HepG2 (cell line): ENCODE measurements at regions not wholly inside any gene's neighbourhood (a gene's known extent, or its start where the extent isn't known, plus 50 kb on each side); places are given as distances from the start of the nearest gene placed in this dataset.

ENCODE experiments used
- ATAC-seq: fragments of 200-7000 bp; cut with Tn5 transposase; 3 replicates; pipeline ENCODE4 v1.9.1; 2020; ENCODE audit warnings: mild to moderate bottlenecking, moderate library complexity
- BruUV-seq: library from RNA; stranded (reverse); fragments of 400-500 nt; replicated peaks from 2 replicates; lab custom pipeline; 2021; lab: Mats Ljungman, UMichigan
- CTCF ChIA-PET: fragments of 300-600 bp; formaldehyde crosslinking; extraction: SDS; loops from one replicate; lab custom pipeline; 2021; ENCODE audit warnings: low total read pairs, inconsistent platforms, low intra/inter-chr PET ratio; lab: Yijun Ruan, JAX
- POLR2A ChIA-PET: fragments of 350-600 bp; sonication (Branson Sonifier 250); formaldehyde crosslinking; loops from one replicate; lab custom pipeline; 2020; ENCODE audit warnings: antibody characterized with exemption, inconsistent platforms; lab: Yijun Ruan, JAX
- DNase-seq: peaks from one replicate; pipeline ENCODE4 v3.0.0-alpha.2; 2015; ENCODE audit warnings: low spot score
- FAIRE-seq: peaks from 3 replicates; lab custom pipeline; 2011; peaks lifted over from hg19 to GRCh38; lab: Jason Lieb, UNC
- H2AFZ ChIP-seq: one replicate; pipeline ENCODE4 v1.6.1; 2011; ENCODE audit warnings: low read length, inconsistent platforms
- H3K27ac ChIP-seq: fragments of 300-600 bp; 3 replicates; pipeline ENCODE4 v1.8.0; 2011; ENCODE audit warnings: mixed run types, mild to moderate bottlenecking, mixed read lengths, low read length, inconsistent platforms; ENCODE audit not compliant: insufficient read depth; ENCODE audit errors: extremely low read length
- H3K27me3 ChIP-seq, 2 experiments: fragments of 200-600 bp in 1 of 2; 2 replicates in 1 of 2; 3 replicates in 1 of 2; pipeline versions ENCODE4 v1.6.0 to v1.8.0; 2011; ENCODE audit warnings: low read length in 2 of 2, mild to moderate bottlenecking in 2 of 2, moderate library complexity in 2 of 2, inconsistent platforms in 1 of 2; ENCODE audit not compliant: insufficient read depth in 2 of 2, control insufficient read depth in 1 of 2
- H3K36me3 ChIP-seq, 2 experiments: fragments of 200-600 bp in 1 of 2; replicated peaks in 1 of 2; 2 replicates in 1 of 2; 3 replicates in 1 of 2; pipeline versions ENCODE4 v1.5.1 to v1.8.0; 2011; ENCODE audit warnings: low read length in 2 of 2, inconsistent platforms in 1 of 2; ENCODE audit not compliant: insufficient read depth in 2 of 2, control insufficient read depth in 1 of 2
- H3K4me1 ChIP-seq: 2 replicates; pipeline ENCODE4 v1.5.1; 2012; ENCODE audit warnings: low read length, inconsistent platforms; ENCODE audit not compliant: insufficient read depth
- H3K4me2 ChIP-seq: 2 replicates; pipeline ENCODE4 v1.6.0; 2011; ENCODE audit warnings: low read depth, low read length, inconsistent platforms
- H3K4me3 ChIP-seq, 3 experiments: fragments of 200-600 bp in 1 of 3; sonication (generic), shearing (Covaris generic) in 1 of 3; replicated peaks in 1 of 3; 2 replicates each; pipeline ENCODE4 v1.5.1; 2011 to 2016; ENCODE audit warnings: low read length in 3 of 3, inconsistent platforms in 2 of 3, low read depth in 2 of 3, mild to moderate bottlenecking in 2 of 3, control low read depth in 1 of 3, mixed read lengths in 1 of 3; ENCODE audit not compliant: insufficient read depth in 1 of 3
- H3K79me2 ChIP-seq: one replicate; pipeline ENCODE4 v1.6.1; 2011; ENCODE audit warnings: low read length, inconsistent platforms; ENCODE audit not compliant: insufficient read depth
- H3K9ac ChIP-seq: 2 replicates; pipeline ENCODE4 v1.6.0; 2011; ENCODE audit warnings: mild to moderate bottlenecking, low read depth, low read length, inconsistent platforms; ENCODE audit not compliant: insufficient read depth
- H3K9me3 ChIP-seq: 2 replicates; pipeline ENCODE4 v1.5.1; 2012; ENCODE audit warnings: mild to moderate bottlenecking, low read length
- H4K20me1 ChIP-seq: 2 replicates; pipeline ENCODE4 v1.6.0; 2011; ENCODE audit warnings: inconsistent platforms, mild to moderate bottlenecking, low read length, moderate library complexity; ENCODE audit not compliant: insufficient read depth
- CHD4 ChIP-seq: fragments of 200-600 bp; sonication (generic); IDR thresholded peaks from 2 replicates; pipeline ENCODE4 v1.7.0; 2017; ENCODE audit warnings: mild to moderate bottlenecking, low read length, borderline replicate concordance
- MEIS1 ChIP-seq: sonication (generic); formaldehyde crosslinking; IDR thresholded peaks from 2 replicates; pipeline ENCODE4 v1.9.0; 2021; ENCODE audit warnings: mild to moderate bottlenecking, missing genetic modification reagents, moderate library complexity, borderline replicate concordance
- PHF8 ChIP-seq: sonication (generic); formaldehyde crosslinking; IDR thresholded peaks from 2 replicates; pipeline ENCODE4 v1.5.0; 2020; ENCODE audit warnings: missing genetic modification reagents
- RFX1 ChIP-seq: fragments of 450-650 bp; IDR thresholded peaks from 2 replicates; pipeline ENCODE4 v1.6.1; 2017
- ZBTB40 ChIP-seq, 2 experiments: fragments of 450-650 bp in 1 of 2; sonication (generic) in 1 of 2; formaldehyde crosslinking in 1 of 2; IDR thresholded peaks; 2 replicates each; pipeline versions ENCODE4 v1.6.1 to v1.8.0; 2016 to 2022; ENCODE audit warnings: antibody characterized with exemption in 1 of 2, mild to moderate bottlenecking in 1 of 2, missing genetic modification reagents in 1 of 2
- ZNF275 ChIP-seq: sonication (generic); formaldehyde crosslinking; IDR thresholded peaks from 2 replicates; pipeline ENCODE4 v1.8.0; 2022; ENCODE audit warnings: missing genetic modification reagents, mild to moderate bottlenecking, inconsistent platforms, borderline replicate concordance
- ZNF660 ChIP-seq: sonication (generic); formaldehyde crosslinking; IDR thresholded peaks from 2 replicates; pipeline ENCODE4 v1.5.1; 2020; ENCODE audit warnings: mild to moderate bottlenecking, low read depth, missing genetic modification reagents, borderline replicate concordance
- ZNF687 ChIP-seq: sonication (generic); formaldehyde crosslinking; IDR thresholded peaks from 2 replicates; pipeline ENCODE4 v1.5.1; 2020; ENCODE audit warnings: mild to moderate bottlenecking, missing genetic modification reagents, moderate library complexity
- WGBS: methylation state at CpG from one replicate; pipeline ENCODE4 v1.1.6; 2017; ENCODE audit warnings: low lambda C conversion rate; 5-methylcytosine and 5-hydroxymethylcytosine counted together
- in situ Hi-C: cut with HindIII; loops from 2 replicates; pipeline ENCODE4 v1.10.0; 2017; ENCODE audit warnings: low pct_unique_long_range_greater_than_20kb; ENCODE audit not compliant: extremely low pct_ligation_motif_present
- intact Hi-C: fragments of 100-400 bp; cut with micrococcal nuclease; formaldehyde crosslinking; loops from one replicate; pipeline ENCODE4 v1.10.0; 2022; ENCODE audit not compliant: unreplicated experiment

DNA sequence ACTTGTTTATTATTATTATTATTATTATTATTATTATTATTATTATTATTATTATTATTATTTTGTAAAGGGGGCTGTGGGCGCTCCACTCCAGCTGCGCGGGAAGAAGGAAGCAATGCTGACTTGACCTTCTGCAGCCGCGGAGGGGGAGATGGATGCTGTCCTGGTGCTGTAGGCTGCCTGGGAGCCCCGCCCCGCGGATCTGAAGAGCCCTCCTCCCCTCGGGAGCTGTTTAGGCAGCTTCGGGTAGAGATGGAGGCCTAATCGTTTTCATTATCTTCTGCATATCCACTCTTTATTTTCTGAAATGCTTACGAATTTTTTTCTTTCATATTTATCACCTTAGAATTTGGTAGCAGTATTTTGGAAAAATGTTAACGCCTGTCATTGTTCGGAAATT, 101.2 kb upstream of the KLF6 start (continued):
- TF ChIP-seq ZNF687 (CRISPR knock-in tag) = 0 out of 2 replicates have a peak, but pooled peaks have one; percentile 30
- 0 out of 2 replicates have a peak, but pooled peaks have one; percentile 2 for TF ChIP-seq PHF8

- Histone ChIP-seq H2AFZ (no peak overlapping the region), H3K27ac (no peak overlapping the region), H3K4me1 (peaks cover 52% of the 10 kb centered on the region), H3K9ac (no peak overlapping the region), H3K4me3 (no peak overlapping the region), H3K4me2 (no peak overlapping the region), H4K20me1 (no peaks in the 10 kb centered on the region), H3K9me3 (no peaks in the 10 kb centered on the region), H3K79me2 (no peaks in the 10 kb centered on the region), H3K27me3 (no peaks in the 10 kb centered on the region), H3K36me3 (no peaks in the 10 kb centered on the region)
- no peak for DNase-seq
- intact Hi-C loops = no loop called here
- POLR2A ChIA-PET = interaction anchor here (0.6 to 2.0 kb wide), 2 partner anchors 73 to 98 kb away, joined by 4 to 5 read pairs; partner anchors contain the start of gene KLF6
- 95% methylated on average over 4 of the region's 4 CpGs for WGBS
- no TSS peak for BruUV-seq
- no peak for ATAC-seq
- FAIRE-seq = no peak
- in situ Hi-C loops = no loop called here
- CTCF ChIA-PET = no interaction called here
- TF ChIP-seq RFX1 (no peak), MEIS1 (CRISPR knock-in tag) (no peak), CHD4 (no peak), ZNF660 (CRISPR knock-in tag) (no peak), ZBTB40 (IDR thresholded peaks at IDR 0.05) (no peak), ZBTB40 (CRISPR knock-in tag; IDR thresholded peaks at IDR 0.05) (no peak), ZNF275 (CRISPR knock-in tag) (no peak)
These were observed 97.8 kb upstream of the KLF6 start for GRCh38 chr10:3882855-3883254.
